ENCODE measurements at regions not wholly inside any gene's neighbourhood (a gene's known extent, or its start where the extent isn't known, plus 50 kb on each side); places are given as distances from the start of the nearest gene placed in this dataset.
"Not testable (repeated sequence)": the region's sequence is repeated elsewhere in the genome, so short reads cannot be mapped to it uniquely, and the experiment has no call there.

DNA sequence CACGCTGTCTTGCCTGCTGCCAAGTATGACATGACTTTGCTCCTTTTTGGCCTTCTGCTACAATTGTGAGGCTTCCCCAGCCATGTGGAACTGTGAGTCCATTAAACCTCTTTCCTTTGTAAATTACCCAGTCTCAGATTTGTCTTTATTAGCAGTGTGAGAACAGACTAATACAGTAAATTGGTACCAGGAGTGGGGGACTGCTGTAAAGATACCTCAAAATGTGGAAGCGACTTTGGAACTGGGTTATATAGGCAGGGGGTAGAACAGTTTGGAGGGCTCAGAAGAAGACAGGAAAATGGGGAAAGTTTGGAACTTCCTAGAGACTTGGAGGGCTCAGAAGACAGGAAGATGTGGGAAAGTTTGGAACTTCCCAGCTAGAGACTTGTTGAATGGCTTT lies 104.0 kb downstream of the IFI44 start:
- H3K9me3 Mint-ChIP-seq; H3K4me3 Mint-ChIP-seq (ENCODE audit: low read depth); H3K27ac Mint-ChIP-seq; H3K27me3 Mint-ChIP-seq (ENCODE audit: low read depth); DNase-seq (ENCODE audit: low spot score); H3K36me3 Mint-ChIP-seq (ENCODE audit: low read depth); H3K4me1 Mint-ChIP-seq (ENCODE audit: low read depth); intact Hi-C loops (cut with micrococcal nuclease): not testable (repeated sequence)

DNA sequence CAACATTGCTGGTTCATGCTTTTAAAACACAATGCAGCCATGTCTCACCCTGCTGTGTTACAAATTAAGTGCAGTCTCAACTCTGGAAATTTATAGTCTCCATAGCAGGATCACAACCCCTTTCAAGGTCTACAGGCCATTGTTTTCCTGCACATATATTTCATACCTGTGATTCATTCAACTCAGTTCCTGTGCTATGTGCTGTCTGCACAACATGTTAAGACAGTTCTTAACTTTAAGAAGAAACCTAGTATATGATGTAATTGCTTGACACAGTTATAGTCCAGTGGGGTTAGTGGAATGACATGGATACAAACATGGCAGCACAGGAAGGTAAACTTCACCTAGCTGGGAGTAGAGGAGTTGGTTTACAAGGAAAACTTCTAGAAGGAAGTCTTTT lies 106.4 kb downstream of the IFI44 start:
- H3K4me1 Mint-ChIP-seq (ENCODE audit: low read depth) = no peaks in the 10 kb centered on the region
- intact Hi-C loops (cut with micrococcal nuclease) = no loop called here
- no peak overlapping the region for H3K4me3 Mint-ChIP-seq (ENCODE audit: low read depth)
- no peaks in the 10 kb centered on the region for H3K27me3 Mint-ChIP-seq (ENCODE audit: low read depth)
- H3K27ac Mint-ChIP-seq = no peak overlapping the region
- no peak for DNase-seq (ENCODE audit: low spot score)
- no peaks in the 10 kb centered on the region for H3K36me3 Mint-ChIP-seq (ENCODE audit: low read depth)
- H3K9me3 Mint-ChIP-seq = no peaks in the 10 kb centered on the region

DNA sequence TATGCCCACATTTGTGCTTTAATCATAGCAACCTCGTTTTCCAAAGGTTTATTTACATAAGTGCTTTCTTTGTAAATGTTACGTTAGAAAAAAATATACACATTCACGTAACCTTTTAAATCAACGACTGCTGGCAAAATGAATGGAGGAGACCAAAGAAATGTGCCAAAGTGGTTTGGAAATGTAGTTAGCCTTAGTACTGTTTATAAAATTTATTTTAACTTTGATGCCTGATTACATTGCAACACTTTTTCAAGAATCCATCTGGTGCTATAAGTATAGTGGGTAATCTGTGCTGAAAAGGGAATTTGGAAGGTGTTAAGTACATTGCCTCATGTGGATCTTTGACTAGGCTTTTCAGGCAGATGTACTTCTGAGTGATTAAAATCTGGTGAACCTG lies 108.9 kb downstream of the IFI44 start:
- Mint-ChIP-seq H3K27ac (no peak overlapping the region), H3K27me3 (ENCODE audit: low read depth) (no peaks in the 10 kb centered on the region), H3K36me3 (ENCODE audit: low read depth) (no peaks in the 10 kb centered on the region), H3K4me3 (ENCODE audit: low read depth) (no peak overlapping the region), H3K4me1 (ENCODE audit: low read depth) (no peaks in the 10 kb centered on the region), H3K9me3 (no peaks in the 10 kb centered on the region)
- intact Hi-C loops (cut with micrococcal nuclease) = no loop called here
- no peak for DNase-seq (ENCODE audit: low spot score)

DNA sequence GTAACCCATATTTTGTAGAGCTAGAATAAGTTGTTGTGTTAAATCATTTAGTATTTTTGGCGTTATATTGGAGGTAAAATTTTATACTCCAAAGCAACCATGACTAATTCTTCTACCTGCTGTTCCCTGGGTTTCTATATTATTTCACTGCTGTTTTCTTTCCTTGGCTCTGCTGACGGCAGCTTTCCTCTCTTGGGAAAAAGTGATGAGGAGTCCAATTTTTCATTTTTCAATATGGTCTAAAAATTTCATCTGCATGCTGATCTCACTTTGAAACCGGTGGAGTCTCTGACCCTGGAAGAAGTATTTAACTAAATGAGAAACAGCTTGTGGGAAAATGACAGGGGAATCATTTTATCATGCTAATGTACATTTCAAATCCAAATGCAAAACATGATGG lies 110.2 kb downstream of the IFI44 start:
- Mint-ChIP-seq H3K4me1 (ENCODE audit: low read depth) (no peaks in the 10 kb centered on the region), H3K36me3 (ENCODE audit: low read depth) (no peaks in the 10 kb centered on the region), H3K4me3 (ENCODE audit: low read depth) (no peak overlapping the region), H3K9me3 (no peaks in the 10 kb centered on the region), H3K27ac (no peak overlapping the region), H3K27me3 (ENCODE audit: low read depth) (no peaks in the 10 kb centered on the region)
- no peak for DNase-seq (ENCODE audit: low spot score)
- intact Hi-C loops (cut with micrococcal nuclease) = no loop called here

DNA sequence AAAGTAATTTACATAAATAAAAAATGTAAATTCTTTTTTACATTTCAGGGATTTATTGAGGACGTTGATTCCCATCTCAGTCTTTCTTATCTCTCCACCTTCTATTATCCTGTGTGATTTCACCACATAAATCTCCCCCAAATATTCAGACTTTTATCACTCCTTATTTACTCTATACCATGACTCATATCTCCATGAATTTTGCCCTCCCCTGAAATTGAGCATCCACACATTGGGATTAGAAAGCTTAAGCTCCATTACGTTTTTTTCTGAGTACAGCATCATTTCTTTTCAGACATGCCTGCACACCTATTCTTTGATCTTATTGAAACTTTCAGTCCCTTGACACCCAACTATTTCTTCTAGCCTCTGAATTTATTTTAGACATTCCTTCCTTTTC lies 111.2 kb downstream of the IFI44 start:
- no peak overlapping the region for H3K4me3 Mint-ChIP-seq (ENCODE audit: low read depth)
- no peaks in the 10 kb centered on the region for H3K4me1 Mint-ChIP-seq (ENCODE audit: low read depth)
- H3K27me3 Mint-ChIP-seq (ENCODE audit: low read depth) = no peaks in the 10 kb centered on the region
- no peak for DNase-seq (ENCODE audit: low spot score)
- H3K9me3 Mint-ChIP-seq = no peaks in the 10 kb centered on the region
- intact Hi-C loops (cut with micrococcal nuclease) = no loop called here
- H3K36me3 Mint-ChIP-seq (ENCODE audit: low read depth) = no peaks in the 10 kb centered on the region
- no peak overlapping the region for H3K27ac Mint-ChIP-seq

DNA sequence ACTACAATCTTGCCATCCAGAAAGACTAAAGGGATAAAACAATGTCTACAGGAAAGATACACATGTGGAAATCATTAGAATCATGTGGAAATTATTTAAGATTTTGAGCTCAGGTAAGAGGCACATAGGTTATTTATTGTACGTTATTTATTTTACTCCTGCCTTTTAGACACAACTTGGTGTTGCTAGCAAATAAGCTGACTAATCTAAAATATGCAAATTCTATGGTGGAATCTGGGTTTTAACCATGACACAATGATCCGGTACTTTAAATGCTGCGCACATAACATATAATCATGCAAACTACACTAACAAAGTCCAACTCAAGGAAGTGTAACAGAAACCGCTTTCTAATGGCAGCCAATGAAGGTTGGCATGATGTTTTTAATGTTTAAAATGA lies 112.5 kb downstream of the IFI44 start:
- intact Hi-C loops (cut with micrococcal nuclease) = no loop called here
- H3K4me3 Mint-ChIP-seq (ENCODE audit: low read depth) = no peak overlapping the region
- no peaks in the 10 kb centered on the region for H3K4me1 Mint-ChIP-seq (ENCODE audit: low read depth)
- no peaks in the 10 kb centered on the region for H3K27me3 Mint-ChIP-seq (ENCODE audit: low read depth)
- H3K36me3 Mint-ChIP-seq (ENCODE audit: low read depth) = no peaks in the 10 kb centered on the region
- H3K27ac Mint-ChIP-seq = no peak overlapping the region
- no peak for DNase-seq (ENCODE audit: low spot score)
- H3K9me3 Mint-ChIP-seq = no peaks in the 10 kb centered on the region

DNA sequence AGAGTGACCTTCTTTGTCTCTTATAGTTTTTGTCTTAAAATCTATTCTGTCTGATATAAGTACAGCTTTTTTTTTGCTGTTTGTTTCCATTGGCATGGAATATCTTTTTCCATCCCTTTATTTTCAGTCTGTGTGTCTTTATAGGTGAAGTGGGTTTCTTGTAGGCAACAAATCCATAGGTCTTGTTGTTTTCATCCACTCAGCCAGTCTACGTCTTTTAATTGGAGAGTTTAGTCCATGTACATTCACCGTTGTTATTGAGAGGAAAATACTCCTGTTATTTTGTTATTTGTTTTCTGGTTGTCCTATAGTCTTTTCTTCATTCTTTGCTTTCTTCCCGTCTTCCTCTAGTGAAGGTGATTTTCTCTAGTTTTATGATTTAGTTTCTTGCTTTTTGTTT lies 115.9 kb downstream of the IFI44 start:
- H3K27me3 Mint-ChIP-seq (ENCODE audit: low read depth) = no peaks in the 10 kb centered on the region
- H3K36me3 Mint-ChIP-seq (ENCODE audit: low read depth) = no peaks in the 10 kb centered on the region
- H3K9me3 Mint-ChIP-seq = no peaks in the 10 kb centered on the region
- no peak for DNase-seq (ENCODE audit: low spot score)
- H3K4me1 Mint-ChIP-seq (ENCODE audit: low read depth) = no peaks in the 10 kb centered on the region
- H3K4me3 Mint-ChIP-seq (ENCODE audit: low read depth) = no peak overlapping the region
- intact Hi-C loops (cut with micrococcal nuclease) = no loop called here
- H3K27ac Mint-ChIP-seq = no peak overlapping the region

DNA sequence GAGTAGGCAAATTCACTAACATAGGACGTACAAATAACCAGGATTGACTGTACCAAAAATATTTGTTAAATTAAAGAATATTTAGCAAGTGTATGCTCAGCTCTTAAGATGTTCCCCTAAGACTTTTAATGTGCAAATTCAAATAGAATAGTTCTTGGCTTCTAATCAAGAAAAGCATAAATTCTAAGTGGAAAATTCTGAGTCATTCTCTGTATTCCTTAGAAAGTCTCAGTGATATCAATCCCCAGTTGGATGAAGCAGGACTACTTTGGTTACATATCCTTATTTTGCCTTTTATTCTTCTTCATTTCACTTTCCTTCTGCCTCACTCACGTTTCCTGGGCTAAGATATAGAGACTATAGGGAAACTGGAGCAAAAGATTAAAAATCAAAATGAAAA lies 130.2 kb downstream of the IFI44 start:
- Mint-ChIP-seq H3K9me3 (no peaks in the 10 kb centered on the region), H3K27me3 (ENCODE audit: low read depth) (no peaks in the 10 kb centered on the region), H3K4me3 (ENCODE audit: low read depth) (no peak overlapping the region), H3K4me1 (ENCODE audit: low read depth) (no peaks in the 10 kb centered on the region), H3K36me3 (ENCODE audit: low read depth) (no peaks in the 10 kb centered on the region), H3K27ac (no peak overlapping the region)
- DNase-seq (ENCODE audit: low spot score) = no peak
- intact Hi-C loops (cut with micrococcal nuclease) = no loop called here

DNA sequence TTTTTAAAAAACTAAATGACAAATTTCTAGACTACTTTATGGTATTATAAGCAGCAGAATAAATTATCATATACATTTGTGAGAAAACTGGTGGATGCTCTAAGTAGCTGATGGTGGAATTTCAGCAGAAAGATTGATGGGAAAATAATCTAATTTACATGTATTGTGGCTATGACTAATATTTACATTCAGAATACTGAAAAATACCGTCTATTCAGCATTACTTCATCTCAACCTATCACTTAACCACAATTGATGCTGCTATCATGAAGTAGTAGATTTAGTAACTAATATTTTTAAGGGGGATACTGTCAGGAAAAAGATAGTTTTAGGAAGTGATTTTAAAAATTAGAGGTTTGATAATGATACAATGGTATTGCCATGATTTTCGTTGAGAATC lies 137.9 kb downstream of the IFI44 start:
- intact Hi-C loops (cut with micrococcal nuclease) = no loop called here
- no peaks in the 10 kb centered on the region for H3K4me1 Mint-ChIP-seq (ENCODE audit: low read depth)

DNA sequence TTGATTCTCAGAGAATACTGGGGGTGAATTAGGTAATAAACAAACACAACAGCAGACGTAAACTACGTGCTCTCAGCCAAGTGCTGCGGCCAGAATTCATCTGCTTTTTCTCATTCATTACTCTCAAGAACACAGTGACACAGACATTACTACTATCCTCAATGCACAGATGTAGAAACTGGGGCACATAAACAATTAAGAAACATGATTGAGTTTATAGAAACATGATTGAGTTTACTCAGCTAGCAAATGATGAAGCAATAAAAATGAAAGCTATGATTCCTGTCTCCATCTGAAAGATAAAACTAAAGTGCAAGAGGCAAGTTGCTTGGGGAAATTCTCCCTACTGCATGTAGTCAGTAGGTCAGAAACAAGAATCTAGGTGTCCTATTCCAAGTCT lies 140.5 kb downstream of the IFI44 start:
- Mint-ChIP-seq H3K4me1 (ENCODE audit: low read depth) (no peaks in the 10 kb centered on the region), H3K27me3 (ENCODE audit: low read depth) (no peaks in the 10 kb centered on the region), H3K9me3 (no peaks in the 10 kb centered on the region), H3K36me3 (ENCODE audit: low read depth) (no peaks in the 10 kb centered on the region), H3K4me3 (ENCODE audit: low read depth) (no peak overlapping the region), H3K27ac (no peak overlapping the region)
- DNase-seq (ENCODE audit: low spot score) = no peak
- intact Hi-C loops (cut with micrococcal nuclease) = no loop called here

More for the DNA sequence above, 137.9 kb downstream of the IFI44 start:
- Mint-ChIP-seq H3K27me3 (ENCODE audit: low read depth) (no peaks in the 10 kb centered on the region), H3K4me3 (ENCODE audit: low read depth) (no peak overlapping the region), H3K27ac (no peak overlapping the region), H3K9me3 (no peaks in the 10 kb centered on the region), H3K36me3 (ENCODE audit: low read depth) (no peaks in the 10 kb centered on the region)
- DNase-seq (ENCODE audit: low spot score) = no peak

DNA sequence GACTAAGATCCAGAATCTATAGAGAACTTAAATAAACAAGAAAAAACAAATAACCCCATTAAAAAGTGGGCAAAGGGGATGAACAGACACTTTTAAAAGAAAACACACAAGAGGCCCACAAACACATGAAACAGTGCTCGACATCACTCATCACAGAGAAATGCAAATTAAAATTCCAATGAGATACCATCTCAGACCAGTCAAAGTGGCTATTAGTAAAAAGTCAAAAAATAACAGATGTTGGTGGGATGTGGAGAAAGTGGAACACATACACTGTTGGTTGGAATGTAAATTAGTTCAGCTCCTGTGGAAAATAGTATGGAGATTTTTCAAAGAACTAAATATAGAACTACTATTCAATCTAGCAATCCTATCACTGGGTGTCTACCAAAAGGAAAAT lies 143.1 kb downstream of the IFI44 start:
- Mint-ChIP-seq H3K36me3 (ENCODE audit: low read depth) (no peaks in the 10 kb centered on the region), H3K4me1 (ENCODE audit: low read depth) (no peaks in the 10 kb centered on the region), H3K27ac (no peak overlapping the region), H3K27me3 (ENCODE audit: low read depth) (no peaks in the 10 kb centered on the region), H3K9me3 (no peaks in the 10 kb centered on the region), H3K4me3 (ENCODE audit: low read depth) (no peak overlapping the region)
- no peak for DNase-seq (ENCODE audit: low spot score)
- intact Hi-C loops (cut with micrococcal nuclease) = no loop called here

DNA sequence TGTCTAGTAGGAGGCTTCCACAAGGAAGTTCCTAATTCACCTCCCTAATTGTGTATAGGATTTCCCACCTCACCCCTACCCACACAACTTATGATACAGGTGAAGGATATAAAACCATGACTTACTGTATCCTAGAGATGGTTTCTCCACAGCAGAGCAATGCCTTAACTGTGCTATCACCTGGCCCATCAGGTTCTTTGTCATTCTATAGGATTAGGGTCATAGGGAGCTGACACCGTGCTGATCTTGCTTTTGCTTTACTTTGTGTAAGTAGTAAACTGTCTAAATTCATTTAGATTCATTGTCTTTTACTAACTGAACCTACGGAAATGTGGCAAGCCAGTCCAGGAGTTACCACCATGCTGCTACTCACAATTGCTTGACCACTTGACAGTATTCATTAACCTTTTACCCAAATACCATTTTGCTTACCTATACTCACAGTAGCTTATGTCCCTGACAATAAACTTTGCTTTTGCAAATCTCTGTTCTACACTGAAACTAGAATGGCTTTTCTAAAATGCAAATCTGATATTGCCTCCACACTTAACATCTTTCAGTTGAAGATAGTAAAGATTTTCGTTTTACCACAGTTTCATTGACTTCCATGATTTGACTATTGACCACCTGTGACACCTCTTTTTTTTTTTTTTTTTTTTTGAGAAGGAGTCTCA lies 147.6 kb downstream of the IFI44 start:
- intact Hi-C loops (cut with micrococcal nuclease) = no loop called here
- no peaks in the 10 kb centered on the region for H3K27me3 Mint-ChIP-seq (ENCODE audit: low read depth)
- H3K36me3 Mint-ChIP-seq (ENCODE audit: low read depth) = no peaks in the 10 kb centered on the region
- no peak overlapping the region for H3K4me3 Mint-ChIP-seq (ENCODE audit: low read depth)
- no peak for DNase-seq (ENCODE audit: low spot score)
- no peaks in the 10 kb centered on the region for H3K9me3 Mint-ChIP-seq
- H3K27ac Mint-ChIP-seq = no peak overlapping the region
- no peaks in the 10 kb centered on the region for H3K4me1 Mint-ChIP-seq (ENCODE audit: low read depth)

DNA sequence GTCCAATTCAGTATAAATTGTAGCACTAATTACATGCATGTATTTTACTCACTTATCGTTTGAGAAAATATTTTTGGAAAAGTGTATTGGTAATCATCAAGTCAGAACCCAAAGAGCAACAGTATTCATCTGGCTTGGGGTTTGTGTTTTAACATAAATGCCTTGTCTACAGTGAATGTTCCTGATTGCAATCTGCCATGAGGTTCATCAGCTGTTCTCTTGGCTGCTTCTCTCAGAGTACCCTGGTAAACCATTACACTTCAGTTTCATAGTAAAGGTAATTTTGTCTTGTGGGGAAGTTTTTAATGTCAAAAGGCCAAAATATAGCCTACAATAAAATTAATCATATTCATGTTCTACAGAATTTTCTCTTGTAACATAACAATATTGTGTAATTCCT lies 150.3 kb downstream of the IFI44 start:
- DNase-seq (ENCODE audit: low spot score) = no peak
- Mint-ChIP-seq H3K4me3 (ENCODE audit: low read depth) (no peak overlapping the region), H3K4me1 (ENCODE audit: low read depth) (no peaks in the 10 kb centered on the region), H3K9me3 (no peaks in the 10 kb centered on the region), H3K27me3 (ENCODE audit: low read depth) (no peaks in the 10 kb centered on the region), H3K36me3 (ENCODE audit: low read depth) (no peaks in the 10 kb centered on the region), H3K27ac (no peak overlapping the region)
- intact Hi-C loops (cut with micrococcal nuclease) = no loop called here

DNA sequence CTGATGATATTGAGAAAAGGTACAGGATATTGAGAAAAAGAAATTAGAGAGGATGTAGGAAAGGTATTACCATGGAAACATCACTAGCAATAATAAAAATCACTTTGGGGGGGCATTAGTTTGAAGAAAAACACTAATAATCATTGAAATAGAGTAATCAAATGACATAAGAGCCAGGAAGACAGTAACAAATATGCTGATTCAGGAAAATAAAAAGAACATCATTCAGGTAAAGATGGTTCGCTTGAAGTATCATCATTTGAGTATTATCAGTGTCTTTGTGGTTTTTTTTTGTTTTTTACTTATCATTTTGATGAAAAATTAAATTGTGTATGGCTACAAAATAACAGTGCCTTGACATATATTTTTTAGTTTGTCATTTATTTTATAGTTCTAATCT lies 164.5 kb downstream of the IFI44 start:
- Mint-ChIP-seq H3K4me1 (ENCODE audit: low read depth) (no peaks in the 10 kb centered on the region), H3K9me3 (no peaks in the 10 kb centered on the region), H3K27me3 (ENCODE audit: low read depth) (no peaks in the 10 kb centered on the region), H3K27ac (no peak overlapping the region), H3K36me3 (ENCODE audit: low read depth) (no peaks in the 10 kb centered on the region), H3K4me3 (ENCODE audit: low read depth) (no peak overlapping the region)
- intact Hi-C loops (cut with micrococcal nuclease) = no loop called here
- no peak for DNase-seq (ENCODE audit: low spot score)

Data from activated T-helper 2 cell treated with anti-CD3 and anti-CD28 coated beads, Interferon-gamma antibody, Interleukin-2, Interleukin-4, amounts not matched to agents 10 μg/mL and 5 μg/mL and 100 μg/mL, durations not matched to agents 14 hours and 24 hours and 36 hours (primary cell).